HG03354 (cell line): ENCODE measurements at regions not wholly inside any gene's neighbourhood (a gene's known extent, or its start where the extent isn't known, plus 50 kb on each side); places are given as distances from the start of the nearest gene placed in this dataset.
"Not testable (repeated sequence)": the region's sequence is repeated elsewhere in the genome, so short reads cannot be mapped to it uniquely, and the experiment has no call there.

ENCODE experiments used
- ATAC-seq: cut with Tn5 transposase; IDR thresholded peaks from one replicate; pipeline ENCODE4 v1.9.1; 2021; ENCODE audit warnings: mild to moderate bottlenecking; ENCODE audit not compliant: unreplicated experiment, poor library complexity, severe bottlenecking

DNA sequence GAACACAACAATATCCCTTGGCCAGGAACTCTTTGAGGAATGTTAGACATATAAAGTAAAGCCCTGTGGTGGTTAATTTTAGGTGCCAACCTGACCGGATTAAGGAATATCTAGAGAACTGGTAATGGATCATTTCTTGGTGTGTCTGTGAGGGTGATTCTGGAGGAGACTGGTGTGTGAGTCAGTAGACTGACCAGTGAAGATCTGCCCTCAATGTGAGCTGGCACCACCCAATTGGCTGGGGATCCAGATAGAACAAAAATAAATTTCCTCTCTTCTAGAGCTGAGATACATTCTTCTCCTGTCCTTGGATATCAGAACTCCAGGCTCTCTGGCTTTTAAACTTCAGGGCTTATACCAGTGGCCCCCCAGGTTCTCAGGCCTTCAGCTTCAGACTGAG is 56.2 kb upstream of the TNPO1 start:
- no peak for ATAC-seq

DNA sequence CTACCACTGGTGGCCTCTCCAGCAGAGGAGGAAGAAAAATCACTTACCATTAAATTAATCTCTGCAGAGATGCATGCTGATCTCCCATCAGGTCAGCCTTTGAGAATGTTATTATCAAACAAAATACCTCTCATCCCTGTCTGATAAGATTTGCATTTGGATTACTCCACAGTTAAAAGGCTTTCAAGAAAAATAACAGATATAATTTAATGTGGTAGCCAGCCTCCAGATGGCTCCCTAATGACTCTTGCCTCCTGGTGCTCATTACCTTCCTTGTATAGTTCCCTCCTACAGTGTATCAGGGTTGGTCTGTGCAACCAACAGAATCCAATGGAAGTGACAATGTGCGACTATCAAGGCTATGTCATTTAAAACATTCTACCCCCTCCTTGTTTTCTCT is 63.6 kb upstream of the TNPO1 start:
- ATAC-seq: no peak

DNA sequence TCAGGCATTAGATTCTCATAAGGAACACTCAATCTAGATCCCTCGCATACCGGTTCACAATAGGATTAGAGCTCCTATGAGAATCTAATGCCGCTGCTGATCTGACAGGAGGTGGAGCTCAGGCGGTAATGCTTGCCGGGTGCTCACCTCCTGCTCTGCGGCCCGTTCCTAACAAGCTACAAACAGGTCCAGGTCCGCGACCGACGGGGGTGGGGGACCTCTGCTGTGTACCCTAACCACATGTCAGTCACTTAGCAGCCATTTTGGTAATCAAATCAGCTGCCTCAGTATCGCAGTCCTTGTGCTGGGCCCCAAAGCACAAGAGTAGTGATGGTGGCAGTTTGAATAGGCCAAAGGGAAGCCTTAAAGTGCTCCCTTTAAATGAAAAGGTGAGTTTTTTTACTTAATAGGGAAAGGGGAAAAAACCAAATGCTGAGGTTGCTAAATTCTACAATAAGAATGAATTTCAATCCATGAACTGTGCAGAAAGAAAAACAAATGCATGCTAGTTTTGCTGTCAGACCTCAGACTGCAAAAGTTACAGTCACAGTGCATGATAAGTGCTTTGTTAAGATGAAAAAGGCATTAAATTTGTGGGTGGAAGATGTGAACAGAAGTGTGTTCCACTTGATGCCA is 67.0 kb upstream of the TNPO1 start:
- no peak for ATAC-seq

DNA sequence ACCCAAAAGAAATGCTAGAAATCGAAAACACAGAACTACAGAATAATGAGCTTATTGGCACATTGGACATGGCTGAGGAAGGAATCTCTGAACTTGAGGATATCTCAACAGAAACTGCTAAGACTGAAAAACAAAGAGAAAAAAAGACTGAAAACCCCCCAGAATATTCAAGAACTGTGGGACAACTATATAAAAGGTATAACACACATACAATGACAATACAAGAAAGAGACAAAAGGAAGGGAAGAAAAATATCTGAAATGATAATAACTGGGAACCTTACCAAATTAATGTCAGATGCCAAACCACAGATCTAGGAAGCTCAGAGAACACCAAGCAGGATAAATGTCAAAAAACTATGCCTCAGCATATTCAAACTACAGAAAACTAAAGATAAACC is 68.6 kb upstream of the TNPO1 start:
- ATAC-seq: no peak

DNA sequence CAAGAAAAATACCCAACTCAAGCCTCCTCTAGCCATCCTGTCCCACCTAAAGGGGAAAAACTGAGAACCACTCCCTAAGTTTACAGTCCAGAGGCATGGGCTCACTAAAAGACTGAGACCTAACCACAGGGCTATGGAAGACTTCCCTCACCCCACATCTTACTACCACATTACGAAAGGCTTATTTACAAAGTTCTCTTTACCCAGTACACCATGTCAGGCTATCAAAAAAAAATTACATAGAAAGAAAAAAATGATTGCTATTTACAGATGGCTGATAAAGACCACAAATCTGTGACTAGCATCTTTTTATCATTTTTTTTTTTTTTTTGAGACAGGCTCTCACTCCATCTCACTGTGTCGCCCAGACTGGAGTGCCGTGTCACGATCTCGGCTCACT is 69.7 kb upstream of the TNPO1 start:
- no peak for ATAC-seq

DNA sequence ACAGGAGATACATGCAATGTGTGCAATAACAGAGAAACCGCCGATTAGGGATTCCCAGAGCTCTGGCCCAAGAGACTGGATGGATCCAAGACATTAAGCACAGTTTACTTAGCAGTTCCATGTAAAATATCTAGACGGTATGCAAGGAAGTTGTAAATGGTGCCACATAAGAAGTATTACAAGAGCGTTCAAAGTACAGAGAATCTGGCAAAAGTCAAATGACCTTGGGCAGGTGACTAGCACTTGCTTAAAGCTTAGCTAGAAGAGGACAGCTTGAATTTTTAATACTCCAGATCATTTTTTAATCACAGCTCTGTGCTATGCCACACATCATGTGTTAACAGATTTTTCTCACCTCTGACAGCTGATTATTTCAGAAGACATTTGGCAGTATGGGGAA is 72.3 kb upstream of the TNPO1 start:
- no peak for ATAC-seq

DNA sequence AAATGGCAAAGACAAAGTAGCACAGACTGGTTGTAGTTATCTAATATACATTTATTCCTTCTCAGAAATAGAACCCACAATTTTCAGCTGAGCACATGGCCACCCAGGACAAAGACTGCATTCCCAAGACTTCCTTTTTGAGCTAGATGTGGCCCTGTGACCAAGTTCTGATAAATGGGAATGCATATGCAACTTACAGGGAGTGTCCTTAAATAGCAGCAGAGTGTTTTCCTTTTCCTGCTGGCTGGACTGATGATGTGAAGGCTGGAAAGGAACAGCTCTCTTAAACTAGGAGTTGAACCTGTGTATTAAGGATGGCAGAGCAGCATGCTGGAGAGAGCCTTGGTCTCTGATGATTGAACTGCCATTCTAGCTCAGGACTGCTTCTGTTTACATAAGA is 74.7 kb upstream of the TNPO1 start:
- no peak for ATAC-seq

DNA sequence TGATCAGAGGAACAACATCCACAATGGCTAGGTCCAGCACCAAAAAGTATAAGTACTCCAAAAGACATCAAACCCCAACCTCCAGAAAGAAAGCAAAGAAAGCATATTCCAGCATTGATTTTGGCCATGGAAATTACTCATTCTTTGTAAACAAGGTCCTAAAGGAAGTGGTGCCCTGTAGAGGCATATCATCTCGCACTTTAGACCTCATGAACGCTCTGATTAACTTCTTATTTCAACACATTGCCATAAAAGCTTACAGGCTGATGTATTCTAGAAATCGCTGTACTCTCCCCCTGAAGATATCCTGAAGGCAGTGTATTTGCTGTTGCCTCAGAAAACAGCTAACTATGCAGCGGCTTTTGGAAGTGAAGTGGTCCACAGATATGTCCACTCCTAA is 82.7 kb upstream of the TNPO1 start:
- no peak for ATAC-seq

DNA sequence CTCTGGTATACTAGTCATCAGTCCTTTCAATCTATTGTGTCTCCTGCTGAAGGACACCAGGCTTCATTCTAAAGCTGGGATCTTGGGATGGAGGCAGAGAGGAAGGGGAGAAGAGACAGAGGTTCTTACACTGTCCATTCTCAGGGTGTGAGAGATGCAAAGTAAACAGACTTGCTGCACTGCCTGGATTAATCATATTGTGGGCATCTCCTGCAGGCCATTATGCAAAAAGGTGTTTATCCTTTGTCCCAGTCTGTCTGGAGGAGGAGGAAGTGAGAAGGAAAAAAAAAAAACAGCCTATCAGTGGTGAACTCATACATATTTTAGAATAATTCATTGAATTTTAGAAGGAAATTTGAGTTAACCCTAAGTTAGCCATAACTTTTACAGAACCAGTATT is 92.9 kb upstream of the TNPO1 start:
- ATAC-seq: no peak

DNA sequence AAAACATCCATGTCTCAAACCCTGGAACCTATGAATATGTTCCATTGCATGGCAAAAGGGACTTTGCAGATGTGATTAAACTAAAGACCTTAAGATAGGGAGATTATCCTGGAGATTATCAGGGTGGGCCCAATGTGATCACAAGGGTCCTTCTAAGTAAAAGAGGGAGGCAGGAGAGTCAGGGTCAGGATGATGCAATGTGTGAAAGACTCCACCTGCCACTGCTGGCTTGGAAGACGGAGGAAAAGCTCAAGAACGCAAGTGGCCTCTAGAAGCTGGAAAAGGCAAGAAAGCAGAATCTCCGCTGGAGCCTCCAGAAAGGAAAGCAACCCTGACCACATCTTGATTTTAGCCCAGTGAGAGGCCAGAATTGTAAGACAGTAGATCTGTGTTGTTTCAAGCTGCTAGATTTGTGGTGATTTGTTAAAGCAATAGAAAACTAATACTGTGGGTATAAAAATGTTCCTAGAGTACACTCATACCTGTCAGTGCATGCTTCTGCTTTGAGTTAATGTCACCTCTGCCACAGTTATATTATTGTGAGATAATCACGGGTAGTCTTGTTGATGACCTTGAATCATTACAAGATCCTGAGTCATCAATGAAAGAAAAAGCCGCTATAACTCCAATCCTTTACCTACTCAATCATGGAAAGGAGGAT is 93.5 kb upstream of the TNPO1 start:
- no peak for ATAC-seq

DNA sequence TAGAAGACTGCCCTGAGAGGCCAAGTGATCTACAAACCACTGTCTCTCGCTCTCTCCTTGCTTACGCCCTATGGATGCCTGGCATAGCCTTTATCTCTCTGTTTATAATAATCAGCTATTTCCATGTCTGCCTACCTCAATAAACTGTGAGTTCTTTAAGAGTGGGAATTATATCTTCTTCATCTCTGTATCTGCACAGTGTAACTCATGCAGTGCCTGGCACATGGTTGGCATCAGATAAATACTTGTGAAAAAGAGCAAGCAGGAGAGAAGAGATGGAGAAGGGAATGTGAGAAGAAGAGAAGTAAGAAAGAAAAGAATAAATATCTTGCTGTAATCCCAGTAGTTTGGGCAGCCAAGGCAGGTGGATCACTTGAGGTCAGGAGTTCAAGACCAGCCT is 94.6 kb upstream of the TNPO1 start:
- ATAC-seq: no peak

DNA sequence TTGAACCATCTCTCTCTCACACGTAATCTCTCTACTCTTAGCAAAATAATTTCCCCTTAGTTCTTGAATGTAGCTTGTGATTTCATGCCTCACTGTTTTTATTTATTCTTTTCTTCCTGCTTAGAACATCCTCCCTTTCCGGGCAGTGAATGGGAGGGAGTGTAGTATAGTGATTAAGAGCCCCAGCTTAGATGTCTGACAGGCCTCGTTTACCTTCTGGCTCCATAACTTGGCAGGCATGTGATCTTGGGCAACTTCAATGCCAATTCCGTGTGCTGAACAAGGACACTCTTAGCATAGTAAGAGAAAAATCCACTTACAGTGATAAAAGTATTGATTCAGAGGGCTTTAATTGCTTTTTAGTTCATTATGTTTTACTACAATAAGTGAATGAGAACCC is 96.3 kb upstream of the TNPO1 start:
- ATAC-seq: no peak

DNA sequence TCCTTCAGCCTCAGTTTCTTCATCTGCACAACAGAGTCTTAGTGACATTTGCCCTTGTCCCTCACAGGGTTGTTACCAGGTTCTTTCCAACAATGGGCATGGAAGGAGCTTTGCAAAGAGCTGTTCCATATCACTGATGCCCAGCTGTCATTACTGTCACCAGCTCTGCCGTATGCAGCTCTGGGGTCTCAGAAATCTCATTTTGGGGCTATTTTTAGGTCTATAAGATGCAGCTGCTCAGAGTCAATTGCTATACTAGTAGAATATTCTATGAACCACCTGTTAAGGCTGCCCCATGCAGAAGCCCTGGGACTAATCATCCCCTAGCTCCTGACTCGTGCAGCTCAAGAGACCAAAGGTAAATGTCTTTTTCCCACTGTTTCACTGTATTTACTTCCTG is 105.1 kb upstream of the TNPO1 start:
- ATAC-seq: no peak

DNA sequence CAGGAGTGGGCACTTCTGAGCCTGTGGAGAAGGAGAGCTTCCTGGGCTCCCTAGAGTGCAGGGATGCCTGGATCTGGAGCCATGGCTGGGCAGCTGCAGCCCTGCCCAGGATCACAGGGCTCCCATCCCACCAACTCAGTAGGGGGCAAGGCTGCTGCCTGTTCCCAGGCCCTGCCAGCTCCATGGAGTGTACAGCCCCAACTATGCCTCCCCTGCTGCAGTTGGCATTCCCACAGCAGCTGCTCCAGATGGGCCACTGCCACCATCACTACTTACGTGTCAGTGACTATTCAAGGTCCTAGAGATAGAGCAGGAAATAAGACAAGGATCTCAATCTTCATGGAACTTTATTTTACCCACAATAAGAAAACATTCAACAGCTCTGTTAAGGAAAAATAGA is 107.1 kb upstream of the TNPO1 start:
- ATAC-seq: no peak

DNA sequence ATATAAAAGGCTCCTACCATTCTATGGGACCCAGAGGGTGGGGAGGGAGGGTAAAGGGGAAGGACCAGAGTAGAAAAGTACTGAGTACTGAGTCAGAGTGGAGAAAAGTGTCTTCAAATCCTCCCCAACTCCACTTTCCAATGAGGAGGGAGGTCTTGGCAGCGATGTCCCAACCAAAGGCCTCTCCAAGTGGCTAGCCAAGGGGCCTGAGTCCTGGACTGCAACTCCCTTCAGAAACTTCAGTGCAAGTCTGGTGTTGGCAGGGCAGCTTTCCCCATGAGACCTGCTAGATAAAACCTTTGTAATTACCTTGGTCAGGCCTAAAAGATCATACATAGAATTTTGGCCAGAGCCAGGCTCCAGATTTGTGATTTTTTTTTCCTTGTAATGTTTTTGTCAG is 111.3 kb upstream of the TNPO1 start:
- ATAC-seq: no peak

DNA sequence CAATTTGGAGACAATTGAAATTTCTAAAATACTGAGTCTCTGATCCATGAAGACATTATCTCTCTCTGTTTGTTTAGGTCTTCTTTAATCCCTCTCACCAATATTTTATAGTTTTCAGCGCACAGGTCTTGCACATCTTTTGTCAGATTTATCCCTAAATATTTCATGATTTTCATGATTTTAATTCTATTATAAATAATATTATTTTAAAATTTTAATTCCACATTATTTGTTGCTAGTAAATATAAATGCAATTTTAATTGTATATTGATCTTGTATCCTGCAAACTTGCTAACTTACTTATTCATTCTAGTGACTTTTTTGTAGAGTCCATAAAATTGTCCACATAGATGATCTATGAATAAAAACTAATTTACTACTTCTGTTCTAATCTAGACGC is 112.6 kb upstream of the TNPO1 start:
- ATAC-seq: no peak

DNA sequence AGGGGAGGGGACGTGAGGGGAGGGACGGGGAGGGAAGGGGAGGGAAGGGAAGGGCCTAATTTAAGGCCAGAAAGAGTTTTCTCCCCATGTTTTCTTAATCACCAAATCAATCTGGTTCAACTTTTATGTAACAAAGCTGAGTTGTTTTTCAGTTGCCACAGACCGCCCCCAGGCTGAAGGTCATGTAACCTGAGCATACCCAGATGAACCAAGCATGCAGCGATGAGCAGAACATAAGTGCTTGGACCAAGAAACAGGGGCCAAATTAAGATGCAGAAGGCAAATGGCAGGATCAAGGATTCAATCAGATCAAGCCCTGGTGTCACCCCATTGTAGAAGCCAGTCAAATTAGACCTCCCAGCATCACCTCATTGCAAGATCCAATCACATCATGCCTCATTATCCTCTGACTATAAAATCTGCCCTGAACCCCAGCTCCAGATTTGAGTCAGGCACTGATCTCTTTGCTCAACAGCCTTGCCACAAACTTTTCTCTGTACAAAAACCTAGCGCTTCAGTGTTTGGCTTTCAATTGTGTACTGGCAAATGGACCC is 113.5 kb upstream of the TNPO1 start:
- ATAC-seq: no peak

DNA sequence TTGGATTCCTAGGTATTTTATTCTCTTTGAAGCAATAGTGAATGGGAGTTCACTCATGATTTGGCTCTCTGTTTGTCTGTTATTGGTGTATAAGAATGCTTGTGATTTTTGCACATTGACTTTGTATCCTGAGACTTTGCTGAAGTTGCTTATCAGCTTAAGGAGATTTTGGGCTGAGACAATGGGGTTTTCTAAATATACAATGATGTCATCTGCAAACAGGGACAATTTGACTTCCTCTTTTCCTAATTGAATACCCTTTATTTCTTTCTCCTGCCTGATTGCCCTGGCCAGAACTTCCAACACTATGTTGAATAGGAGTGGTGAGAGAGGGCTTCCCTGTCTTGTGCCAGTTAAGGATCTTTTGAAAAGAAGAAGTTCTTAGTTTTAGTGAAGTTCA is 114.4 kb upstream of the TNPO1 start:
- ATAC-seq: not testable (repeated sequence)

DNA sequence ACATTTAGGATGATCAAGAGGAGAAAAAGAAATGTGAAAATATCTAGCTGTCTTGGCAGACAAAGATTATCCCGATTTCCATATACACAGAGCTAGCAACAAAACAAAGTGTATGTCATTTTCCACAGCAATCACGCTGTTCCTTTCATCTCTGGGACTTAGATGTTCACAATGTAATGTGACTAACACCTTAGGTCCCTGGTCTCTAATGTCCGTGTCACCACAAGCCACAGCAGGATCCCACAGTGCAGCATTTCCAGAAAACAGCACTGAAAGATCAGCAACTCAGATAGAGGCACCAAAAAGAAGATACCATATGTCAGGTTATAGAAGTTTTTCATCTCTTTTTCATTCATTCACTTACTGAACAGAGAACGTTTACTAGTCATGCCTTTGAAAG is 118.0 kb upstream of the TNPO1 start:
- no peak for ATAC-seq

DNA sequence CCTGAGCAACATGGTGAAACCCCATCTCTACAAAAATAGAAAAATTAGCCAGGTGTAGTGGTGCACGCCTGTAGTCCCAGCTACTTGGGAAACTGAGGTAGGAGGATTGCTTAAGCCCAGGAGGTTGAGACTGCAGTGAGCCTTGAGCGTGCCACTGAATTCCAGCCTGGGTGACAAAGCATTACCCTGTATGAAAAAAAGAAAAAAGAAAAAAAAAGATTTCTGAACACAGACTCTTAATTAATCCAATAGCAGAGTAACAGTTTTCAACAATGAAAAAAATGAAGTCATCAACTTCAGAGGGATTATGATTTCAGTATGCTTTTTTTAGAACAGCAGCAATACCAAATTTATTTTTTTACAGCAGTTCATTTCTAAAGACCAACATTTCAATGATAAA is 118.8 kb upstream of the TNPO1 start:
- ATAC-seq: no peak

DNA sequence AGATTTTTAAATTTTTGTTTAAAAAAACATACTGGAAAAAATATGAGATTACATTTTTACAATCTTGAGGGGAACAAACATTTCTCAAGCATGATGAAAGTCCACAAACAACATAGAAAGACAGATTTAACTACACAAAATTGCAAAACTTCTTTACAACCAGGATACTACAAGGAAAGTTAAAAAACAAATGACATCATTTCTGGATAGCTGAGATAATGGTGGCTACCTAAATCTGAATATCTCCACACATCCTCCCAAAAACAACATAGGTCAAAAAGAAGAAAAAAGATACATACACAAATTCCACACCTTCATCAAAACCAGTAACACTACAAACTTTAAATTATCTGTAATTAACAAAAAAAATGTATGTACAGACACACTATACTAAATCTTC is 120.8 kb upstream of the TNPO1 start:
- ATAC-seq: no peak

DNA sequence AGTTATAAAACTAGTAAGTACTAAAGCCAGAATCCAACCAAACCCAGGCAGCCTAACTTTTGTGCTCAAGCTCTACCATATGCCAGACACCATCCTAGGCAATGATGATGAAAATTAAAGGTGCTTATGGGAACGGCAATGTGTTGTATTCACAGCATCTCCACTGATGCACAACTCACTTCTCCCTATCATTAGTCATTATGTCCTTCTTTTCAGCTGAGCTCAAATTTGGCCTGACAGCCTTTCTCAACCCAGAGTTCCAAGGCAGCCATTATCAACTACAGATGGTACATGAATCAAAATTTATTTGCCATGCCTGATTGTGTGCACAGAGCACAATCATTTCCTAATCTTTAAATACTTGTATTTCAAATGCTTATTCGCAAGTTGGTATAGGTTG is 121.6 kb upstream of the TNPO1 start:
- ATAC-seq: no peak
